AG20443 (cell line): ENCODE measurements at regions not wholly inside any gene's neighbourhood (a gene's known extent, or its start where the extent isn't known, plus 50 kb on each side); places are given as distances from the start of the nearest gene placed in this dataset.
"Not testable (repeated sequence)": the region's sequence is repeated elsewhere in the genome, so short reads cannot be mapped to it uniquely, and the experiment has no call there.

Experiments
- DNase-seq: peaks from one replicate; pipeline ENCODE4 v3.0.0; 2012; ENCODE audit warnings: low spot score, mixed read lengths

DNA sequence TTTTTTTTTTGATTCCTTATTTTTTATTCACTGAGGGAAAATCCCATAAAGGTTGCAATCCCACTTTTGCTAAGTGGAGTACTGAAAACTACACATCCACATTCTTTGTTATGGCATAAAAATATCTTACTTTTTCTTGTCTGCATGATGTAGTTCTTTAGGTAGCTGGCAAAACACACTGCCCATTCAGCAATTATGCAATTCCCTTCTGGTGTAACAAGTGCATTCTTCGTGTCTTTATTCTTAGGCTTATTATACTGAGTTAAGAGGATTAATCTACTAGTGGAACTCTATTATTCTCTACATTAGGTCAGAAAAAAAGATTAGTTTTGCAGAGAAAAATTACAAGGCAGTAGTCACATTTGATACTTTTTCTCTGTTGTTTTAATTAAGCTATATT lies 403.8 kb upstream of the GBE1 start:
- no peak for DNase-seq

GRCh38 chr3:82163907-82164520 lies 402.6 kb upstream of the GBE1 start:
- no peak for DNase-seq

GRCh38 chr3:82157952-82158351 lies 396.5 kb upstream of the GBE1 start:
- DNase-seq = peak; percentile 44

GRCh38 chr3:82153892-82154291 lies 392.4 kb upstream of the GBE1 start:
- DNase-seq = not testable (repeated sequence)

DNA sequence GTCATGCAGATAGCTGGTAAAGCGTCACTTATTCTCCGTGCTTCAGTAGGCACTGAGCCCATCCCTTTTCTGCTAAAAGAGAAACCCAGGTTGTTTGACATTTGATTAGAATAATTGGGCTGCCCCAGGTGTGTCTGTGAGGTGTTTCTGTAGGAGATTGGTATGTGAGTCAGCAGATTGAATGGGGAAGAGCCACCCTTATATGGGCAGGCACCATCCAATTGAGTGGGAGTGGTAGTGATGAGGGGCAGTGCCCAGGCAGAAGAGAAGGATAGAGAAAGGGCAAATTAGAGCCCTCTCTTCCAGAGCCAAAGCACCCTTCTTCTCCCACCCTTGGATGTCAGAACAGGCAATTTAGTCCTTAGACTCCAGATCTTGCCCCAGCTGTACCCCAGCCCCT lies 384.3 kb upstream of the GBE1 start:
- no peak for DNase-seq

- DNase-seq = no peak
Observed at GRCh38 chr3:82144811-82145210, 383.4 kb upstream of the GBE1 start.

- DNase-seq = no peak
Observed at GRCh38 chr3:82143661-82144412, 382.4 kb upstream of the GBE1 start.

GRCh38 chr3:82141592-82141991 lies 380.1 kb upstream of the GBE1 start:
- no peak for DNase-seq

DNA sequence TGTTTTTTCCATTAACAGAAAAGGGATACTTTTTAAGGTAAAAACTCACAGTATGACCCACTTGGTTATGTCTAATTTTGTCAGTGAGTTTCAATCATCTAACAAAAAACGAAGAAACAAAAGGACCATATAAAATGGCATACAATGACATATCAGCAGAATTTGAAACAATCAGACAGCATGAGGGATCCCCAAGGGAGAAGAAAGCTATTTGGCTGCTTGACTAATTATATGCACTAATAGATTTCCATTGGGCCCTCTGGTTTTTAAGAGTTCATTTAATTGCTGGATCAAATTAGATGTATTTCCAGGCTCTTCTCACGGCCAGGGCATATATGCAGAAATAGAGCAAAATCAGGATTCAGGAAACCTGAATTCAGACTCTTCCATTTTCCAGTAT lies 376.4 kb upstream of the GBE1 start:
- DNase-seq = no peak

- DNase-seq = no peak
Observed at GRCh38 chr3:82137050-82137449, 375.6 kb upstream of the GBE1 start.

DNA sequence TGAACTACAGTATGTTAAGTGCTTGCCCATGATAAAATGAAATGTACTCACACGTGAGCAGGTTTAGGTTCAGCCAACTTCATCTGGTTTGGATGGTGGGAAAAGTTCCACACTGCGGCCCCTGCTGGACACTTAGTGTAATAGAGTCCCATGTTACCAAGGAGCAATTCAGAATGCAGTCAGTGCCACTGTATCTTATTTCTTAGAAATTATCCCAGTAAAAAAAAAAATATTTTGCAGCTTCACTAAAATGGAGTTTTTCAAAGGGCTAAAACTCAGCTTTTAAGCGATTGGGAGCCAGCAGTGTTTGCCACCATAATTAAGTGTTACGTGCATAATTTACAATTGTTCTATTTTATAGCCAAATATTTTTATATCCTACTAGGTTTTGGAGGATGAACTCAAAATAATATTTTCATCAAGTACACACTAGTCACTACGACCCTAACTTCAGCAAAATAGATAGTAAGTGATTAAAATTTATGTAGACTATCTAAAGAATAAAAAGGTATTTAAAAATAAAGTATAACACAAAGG lies 371.7 kb upstream of the GBE1 start:
- peak; percentile 81 for DNase-seq

GRCh38 chr3:82132210-82133069 lies 371.0 kb upstream of the GBE1 start:
- DNase-seq = no peak

GRCh38 chr3:82130046-82130445 lies 368.6 kb upstream of the GBE1 start:
- no peak for DNase-seq

DNA sequence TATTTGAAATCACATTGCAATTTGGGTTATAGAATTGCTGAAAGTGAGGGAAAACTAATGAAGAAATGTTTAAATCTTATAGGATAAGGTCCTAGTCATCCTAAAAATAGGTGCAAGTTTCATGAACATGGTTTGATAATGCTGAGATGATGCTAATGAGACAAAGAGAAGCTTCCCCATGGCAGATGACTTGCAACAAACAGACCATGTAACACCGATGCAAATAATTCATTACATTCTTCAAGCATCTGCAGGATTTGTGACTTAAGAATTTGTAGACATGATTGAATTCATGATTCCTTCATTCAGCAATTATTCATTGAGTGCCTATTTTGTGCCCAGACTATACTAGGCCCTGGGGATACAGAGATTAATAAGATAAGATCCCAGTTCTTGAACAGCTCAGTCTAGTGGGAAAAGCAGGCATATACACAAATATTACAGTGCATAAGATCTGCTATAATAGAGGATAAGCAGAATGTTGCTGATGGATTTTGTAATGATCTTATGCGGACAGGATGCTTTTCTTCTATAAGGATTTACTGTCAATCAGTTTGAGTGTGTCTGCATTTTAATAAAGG lies 367.9 kb upstream of the GBE1 start:
- no peak for DNase-seq

GRCh38 chr3:82128271-82128670 lies 366.8 kb upstream of the GBE1 start:
- DNase-seq = no peak

DNA sequence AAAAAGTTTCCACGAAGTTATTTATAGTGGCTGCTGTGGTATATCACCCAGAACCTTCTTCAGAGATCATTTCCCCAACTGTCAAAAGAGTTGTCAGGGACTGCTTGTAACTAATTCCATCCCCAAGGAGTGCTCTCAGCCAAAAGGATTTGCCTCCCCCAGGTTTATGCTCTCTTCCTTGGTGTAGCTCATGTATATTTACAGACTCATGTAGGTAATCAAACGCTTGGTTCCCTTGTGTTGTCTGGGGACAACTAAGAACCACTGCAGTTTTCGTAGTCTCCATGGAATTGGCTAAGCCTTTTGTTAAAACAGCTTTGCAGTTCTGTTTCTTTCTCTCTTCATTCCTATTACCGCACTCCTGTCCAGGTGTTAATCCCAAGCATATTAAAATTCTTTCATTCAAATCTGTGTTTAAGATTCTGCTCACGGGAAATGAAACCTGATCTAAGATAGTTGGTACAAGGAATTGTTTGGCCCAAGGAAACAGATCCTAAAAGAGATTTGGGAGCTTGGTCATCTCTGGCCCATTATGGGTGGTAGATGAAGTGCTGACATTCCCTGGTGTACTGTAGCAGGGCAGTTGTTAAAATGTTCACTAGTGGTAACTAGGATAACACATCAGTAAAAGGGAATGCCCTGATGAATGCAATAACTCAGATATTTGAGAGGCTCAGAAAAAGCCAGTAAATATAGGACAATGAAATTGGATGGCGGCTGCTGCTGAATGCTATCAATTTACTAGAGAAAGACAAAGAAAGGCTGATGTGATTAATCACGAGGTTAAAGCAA lies 361.3 kb upstream of the GBE1 start:
- DNase-seq = no peak

- DNase-seq = no peak
Observed at GRCh38 chr3:82114589-82114988, 353.1 kb upstream of the GBE1 start.

- DNase-seq = not testable (repeated sequence)
Observed at GRCh38 chr3:82110721-82111120, 349.3 kb upstream of the GBE1 start.

DNA sequence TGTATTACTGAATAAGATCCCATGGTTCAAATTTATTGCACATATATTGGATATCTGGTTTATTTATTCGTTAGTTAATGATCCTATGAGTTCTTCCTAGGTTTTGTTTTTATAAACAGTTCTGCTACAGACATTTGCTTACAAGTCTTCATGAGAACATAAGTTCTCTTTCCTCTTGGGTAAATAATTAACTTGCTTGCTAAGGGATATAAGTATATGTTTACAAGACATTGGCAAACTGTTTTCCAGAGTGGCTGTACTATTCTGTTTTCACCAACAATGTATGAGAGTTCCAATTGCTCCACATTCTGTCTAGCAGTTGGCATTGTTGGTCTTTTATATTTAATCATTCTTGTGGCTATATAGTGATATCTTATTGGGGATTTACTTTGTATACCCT lies 341.8 kb upstream of the GBE1 start:
- DNase-seq = no peak

DNA sequence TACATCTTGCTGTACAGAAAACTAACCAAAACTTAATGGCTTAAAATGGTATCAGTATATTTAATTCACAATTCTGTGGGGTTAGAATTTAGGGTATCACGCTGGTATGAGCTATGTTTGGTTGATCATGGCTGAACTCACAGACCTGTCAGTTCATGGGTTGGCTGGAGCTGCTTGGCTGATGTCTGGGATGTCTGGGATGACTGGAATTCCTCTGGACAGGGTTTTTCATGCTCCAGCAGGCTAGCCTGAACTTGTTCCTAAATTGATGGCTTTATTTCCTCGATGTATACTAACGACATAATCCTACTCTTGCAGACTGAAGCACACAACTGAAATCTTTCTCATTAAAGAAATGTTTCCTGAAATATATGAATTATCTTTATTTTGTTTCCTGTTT lies 338.9 kb upstream of the GBE1 start:
- peak; percentile 52 for DNase-seq

GRCh38 chr3:82093641-82094040 lies 332.2 kb upstream of the GBE1 start:
- DNase-seq = no peak

DNA sequence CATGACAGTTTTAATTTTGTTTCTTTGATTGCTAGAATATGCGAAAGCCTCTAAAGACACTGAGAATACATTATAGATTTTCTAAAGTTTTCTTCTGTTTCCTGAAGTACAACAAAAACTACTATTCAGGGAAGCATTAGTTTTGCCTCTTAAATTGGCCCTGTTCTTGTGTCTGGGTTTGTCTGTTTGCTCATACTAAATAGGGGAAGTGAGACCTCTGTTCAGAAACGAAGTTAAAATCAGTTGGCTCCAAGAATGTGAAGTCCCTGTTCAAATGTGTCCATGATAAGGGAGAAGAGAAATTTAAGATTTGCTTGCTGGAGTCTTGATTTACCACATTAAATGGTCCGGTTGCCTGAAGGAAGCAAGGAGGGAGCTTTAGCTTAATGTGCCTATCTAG lies 327.3 kb upstream of the GBE1 start:
- DNase-seq = no peak
